ENCODE measurements at regions not wholly inside any gene's neighbourhood (a gene's known extent, or its start where the extent isn't known, plus 50 kb on each side); places are given as distances from the start of the nearest gene placed in this dataset.

DNA sequence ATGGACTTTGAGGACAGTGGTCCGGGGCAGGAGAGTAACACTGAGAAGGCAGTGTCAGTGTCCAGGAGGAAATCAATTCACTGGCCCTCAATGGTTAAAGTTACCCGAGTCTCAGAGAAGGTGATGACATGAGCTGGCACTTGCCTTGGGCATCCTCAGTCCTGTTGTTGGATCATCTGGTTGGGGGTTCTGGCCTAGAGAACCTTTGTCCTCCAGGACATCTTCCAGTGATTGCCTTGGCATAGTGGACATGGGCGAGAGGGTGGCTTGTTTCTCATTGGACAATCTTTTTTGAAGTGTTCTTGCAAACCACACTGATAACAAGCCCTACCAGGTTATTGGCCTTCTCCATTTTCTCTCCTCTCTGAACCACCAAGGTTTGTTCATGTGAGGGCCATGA lies 83.4 kb upstream of the TERB2 start:
- TF ChIP-seq CTCF (IDR thresholded peaks at IDR 0.05) (no peak), EP300 (IDR thresholded peaks at IDR 0.05; ENCODE audit: borderline replicate concordance in 1 of 2, low read depth in 1 of 2, low read length in 1 of 2) (no peak), YY1 (IDR thresholded peaks at IDR 0.05; ENCODE audit: low read depth) (no peak), TEAD4 (IDR thresholded peaks at IDR 0.05; ENCODE audit: borderline replicate concordance, insufficient read depth) (no peak), RFX5 (IDR thresholded peaks at IDR 0.05; ENCODE audit: low read length) (no peak), MEF2A (IDR thresholded peaks at IDR 0.05; ENCODE audit: borderline replicate concordance, low read depth) (no peak), EZH2phosphoT487 (IDR thresholded peaks at IDR 0.05; ENCODE audit: borderline replicate concordance, low read depth) (no peak), TCF12 (IDR thresholded peaks at IDR 0.05) (no peak)
